NOMO-1 treated with DMSO at 0.1 percent for 48 hours (cell line): ENCODE measurements at regions not wholly inside any gene's neighbourhood (a gene's known extent, or its start where the extent isn't known, plus 50 kb on each side); places are given as distances from the start of the nearest gene placed in this dataset.

Experiments used
- DNase-seq: peaks from one replicate; lab custom pipeline; 2025; ENCODE audit not compliant: unreplicated experiment; lab: John Stamatoyannopoulos, UW

- no peak for DNase-seq
Measured at GRCh38 chr5:148012801-148013200, 51.0 kb upstream of the SPINK5 start.

- peak; percentile 73 for DNase-seq
Measured at GRCh38 chr5:148011398-148012137, 52.2 kb upstream of the SPINK5 start.

- DNase-seq = no peak
Measured at GRCh38 chr5:148005788-148006520, 57.8 kb upstream of the SPINK5 start.

DNA sequence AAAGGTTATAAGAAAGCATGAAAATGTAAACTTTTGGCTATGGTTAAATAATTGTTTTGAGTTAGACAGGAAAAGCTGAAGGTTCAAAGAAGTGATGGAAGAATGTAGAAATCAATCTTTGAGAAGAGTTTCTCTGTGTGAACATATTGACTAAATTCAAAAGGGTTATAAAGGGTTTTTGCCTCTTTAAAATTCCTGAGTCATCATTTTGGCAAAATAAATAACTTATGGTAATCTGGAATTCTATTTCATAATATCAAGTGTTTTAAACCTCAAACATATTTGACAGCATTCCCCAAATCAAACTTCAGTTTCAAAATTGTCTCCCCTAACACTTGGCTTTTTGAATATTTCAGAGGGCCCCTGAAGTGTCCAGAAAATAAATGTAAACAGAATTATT, 60.6 kb upstream of the SPINK5 start:
- DNase-seq = no peak

DNA sequence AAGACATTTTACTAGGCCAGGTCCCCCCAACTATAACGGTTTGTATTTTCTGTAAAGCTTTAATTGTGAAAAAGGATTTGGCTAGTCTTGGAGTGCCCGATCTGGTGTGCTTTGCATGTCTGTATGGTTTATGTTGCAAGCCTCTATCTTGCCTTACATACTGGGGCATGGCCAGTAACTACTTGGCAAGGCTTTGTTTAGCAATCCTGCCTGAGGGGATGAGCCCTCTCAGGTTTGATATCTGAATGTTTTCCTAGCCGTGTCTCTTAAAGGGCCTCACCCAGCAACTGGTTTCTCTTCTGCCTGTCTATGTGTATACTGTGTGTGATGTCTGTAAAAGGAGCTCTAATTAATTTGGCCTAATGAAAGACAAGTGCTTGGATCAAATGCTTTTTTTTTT, 61.3 kb upstream of the SPINK5 start:
- no peak for DNase-seq

DNA sequence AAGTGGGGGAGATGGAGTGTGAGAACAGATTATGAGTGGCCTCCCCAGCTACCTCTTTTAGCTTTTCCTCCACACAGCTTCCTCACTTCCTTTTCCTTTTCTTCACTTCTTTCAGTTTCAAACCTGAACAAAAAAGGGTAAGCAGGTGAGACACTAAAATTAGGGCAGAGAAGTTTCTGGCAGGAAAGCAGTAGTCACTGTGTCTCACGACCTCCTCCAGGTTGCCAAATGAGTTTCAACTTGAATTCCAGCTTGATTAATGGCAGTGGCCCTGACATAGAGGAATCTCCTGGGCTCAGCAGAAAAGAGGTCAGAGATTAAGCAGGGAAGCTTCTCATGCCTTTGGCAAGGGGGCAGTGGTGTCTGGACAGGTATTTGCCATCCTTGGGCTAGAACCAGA, 63.7 kb upstream of the SPINK5 start:
- no peak for DNase-seq

DNA sequence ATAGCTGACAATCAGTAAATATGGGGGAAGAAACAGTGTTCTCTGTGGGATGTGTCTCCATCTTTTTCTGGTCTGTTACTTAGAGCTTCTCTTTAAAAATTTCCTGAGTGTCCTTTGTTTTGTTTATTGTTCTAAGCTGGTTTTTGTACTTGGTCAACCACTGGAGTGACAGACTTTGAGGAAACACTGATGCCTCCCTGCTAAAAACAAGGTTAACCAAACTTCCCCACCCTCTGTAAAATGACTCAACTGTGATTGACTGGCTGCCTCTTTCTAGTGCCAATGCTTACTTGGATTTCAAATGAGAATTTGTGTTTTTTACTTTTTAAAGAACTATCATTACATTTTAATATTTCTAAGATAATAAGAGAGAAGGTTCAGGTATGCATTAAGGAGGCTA, 65.1 kb upstream of the SPINK5 start:
- no peak for DNase-seq

DNA sequence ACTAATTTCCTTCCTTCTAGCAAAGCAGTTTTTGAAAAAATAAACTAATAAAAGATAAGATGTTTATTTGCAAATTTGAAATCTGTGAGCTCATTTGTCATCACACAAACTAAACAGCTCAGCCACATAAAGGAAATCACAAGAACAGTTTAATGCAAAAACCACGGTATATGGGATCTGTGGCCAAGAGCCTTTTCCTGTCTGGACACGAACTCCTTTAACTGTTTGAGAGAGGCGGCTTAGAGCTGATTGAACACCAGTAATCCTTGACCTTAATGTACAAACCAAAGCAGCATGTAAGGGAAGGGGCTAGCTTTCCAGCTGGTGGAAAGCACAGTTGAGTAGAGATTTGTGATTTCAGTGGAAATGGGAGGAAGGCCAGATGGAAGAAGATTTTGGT, 66.3 kb upstream of the SPINK5 start:
- DNase-seq = no peak

GRCh38 chr5:147996379-147996778, 67.4 kb upstream of the SPINK5 start:
- DNase-seq = no peak

GRCh38 chr5:147995846-147996245, 67.9 kb upstream of the SPINK5 start:
- DNase-seq = no peak

DNA sequence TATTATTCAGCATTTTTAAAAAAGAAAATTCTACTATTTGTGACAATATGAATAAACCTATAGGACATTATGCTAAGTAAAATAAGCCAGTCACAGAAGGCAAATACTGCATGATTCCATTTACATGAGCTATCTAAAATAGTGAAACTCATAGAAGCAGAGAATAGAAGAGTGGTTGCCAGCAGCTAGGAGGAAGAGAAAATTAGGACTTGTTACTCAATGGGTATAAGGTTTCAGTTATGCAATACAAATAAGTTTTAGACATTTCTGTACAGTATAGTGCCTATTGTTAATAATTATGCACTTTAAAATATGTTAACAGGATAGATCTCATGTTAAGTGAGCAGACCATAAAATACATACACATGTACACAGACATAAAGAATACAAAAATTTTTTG, 73.8 kb upstream of the SPINK5 start:
- DNase-seq = no peak

DNA sequence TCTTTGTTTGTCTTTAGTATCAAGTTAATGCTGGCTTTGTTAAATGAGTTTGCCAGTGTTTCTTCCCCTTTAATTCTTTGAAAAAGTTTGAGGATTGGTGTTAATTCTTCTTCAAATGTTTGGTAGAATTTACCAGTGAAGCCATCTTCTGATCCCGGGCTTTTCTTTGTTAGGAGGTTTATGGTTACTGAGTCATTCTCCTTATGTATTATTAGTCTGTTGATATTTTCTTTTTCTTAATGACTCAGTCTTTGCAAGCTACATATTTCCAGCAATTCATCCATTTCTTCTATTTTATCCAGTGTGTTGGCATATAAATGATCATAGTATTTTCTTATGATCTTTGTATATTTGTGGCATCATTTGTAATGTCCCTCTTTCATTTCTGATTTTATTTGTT, 74.5 kb upstream of the SPINK5 start:
- no peak for DNase-seq

- no peak for DNase-seq
Measured at GRCh38 chr5:147986134-147986757, 77.5 kb upstream of the SPINK5 start.

- no peak for DNase-seq
Measured at GRCh38 chr5:147985608-147986007, 78.2 kb upstream of the SPINK5 start.

- no peak for DNase-seq
Measured at GRCh38 chr5:147983742-147984141, 77.4 kb upstream of the C5orf46 start.

- DNase-seq = no peak
Measured at GRCh38 chr5:147981074-147981473, 74.7 kb upstream of the C5orf46 start.

DNA sequence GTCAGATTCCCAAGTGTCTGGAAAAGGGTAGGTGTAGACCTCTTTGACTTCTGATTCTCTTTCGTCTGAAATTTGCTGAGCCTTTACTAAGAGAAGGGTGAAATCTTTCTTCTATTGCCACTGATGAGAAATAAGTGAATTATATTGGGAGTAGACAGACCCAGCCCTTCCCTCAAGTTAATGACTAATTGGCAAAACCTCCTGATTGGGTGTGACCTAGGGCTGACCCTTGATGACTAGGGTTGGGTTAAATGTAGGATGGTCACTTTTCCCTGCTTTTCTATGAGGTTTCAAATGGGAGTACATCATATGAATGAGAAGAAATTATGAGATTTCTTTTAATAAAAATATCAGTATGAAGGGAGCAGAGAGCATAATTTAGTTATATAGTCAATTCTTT, 73.4 kb upstream of the C5orf46 start:
- no peak for DNase-seq

DNA sequence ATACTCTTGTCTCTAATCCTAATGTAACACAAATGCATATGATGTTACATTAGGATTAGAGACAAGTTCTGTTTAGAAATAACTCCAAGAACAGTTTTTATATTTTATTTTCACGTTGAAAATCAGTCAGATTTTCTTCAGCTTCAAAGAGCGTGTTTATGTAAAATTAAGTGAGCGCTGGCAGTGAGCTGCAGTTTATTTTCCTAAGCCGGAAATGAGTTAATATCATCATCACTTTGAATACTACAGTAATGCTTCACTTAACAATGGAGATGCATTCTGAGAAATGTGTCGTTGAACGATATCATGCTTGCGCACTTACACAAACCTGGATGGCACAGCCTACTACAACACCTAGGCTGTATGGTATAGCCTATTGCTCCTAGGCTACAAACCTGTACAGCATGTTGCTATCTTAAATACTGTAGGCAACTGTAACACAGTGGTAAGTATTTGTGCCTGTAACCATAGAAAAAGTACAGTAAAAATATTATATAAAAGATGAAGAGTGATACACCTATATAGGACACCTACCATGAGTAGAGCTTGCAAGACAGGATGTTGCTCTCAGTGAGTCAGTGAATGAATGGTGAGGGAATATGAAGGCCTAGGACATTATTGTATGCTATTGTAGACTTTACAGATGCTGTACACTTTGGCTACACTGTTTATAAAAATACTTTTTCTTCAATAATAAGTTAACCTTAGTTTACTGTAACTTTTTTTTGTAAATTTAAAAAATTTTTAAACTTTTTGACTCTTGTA, 65.9 kb upstream of the C5orf46 start:
- no peak for DNase-seq

DNA sequence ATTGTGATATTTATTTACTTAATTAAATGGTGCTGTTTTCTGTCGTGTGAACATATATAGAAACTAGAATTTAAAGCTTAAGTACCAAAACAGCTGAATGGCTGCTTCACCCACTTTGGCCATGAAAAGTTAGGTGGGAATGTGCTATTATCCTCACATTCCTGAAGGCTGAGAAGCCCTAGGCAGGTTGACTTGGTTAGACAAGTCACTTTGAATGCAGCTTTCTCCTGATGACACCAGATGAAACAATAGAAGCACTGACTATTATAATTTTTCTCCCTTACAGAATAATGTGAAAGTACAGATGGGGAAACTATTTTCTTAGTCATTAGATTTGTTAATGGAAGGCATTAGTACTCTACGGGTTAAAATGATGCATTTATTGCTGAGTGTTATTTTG, 65.1 kb upstream of the C5orf46 start:
- no peak for DNase-seq

- DNase-seq = no peak
Measured at GRCh38 chr5:147968855-147969254, 62.5 kb upstream of the C5orf46 start.

DNA sequence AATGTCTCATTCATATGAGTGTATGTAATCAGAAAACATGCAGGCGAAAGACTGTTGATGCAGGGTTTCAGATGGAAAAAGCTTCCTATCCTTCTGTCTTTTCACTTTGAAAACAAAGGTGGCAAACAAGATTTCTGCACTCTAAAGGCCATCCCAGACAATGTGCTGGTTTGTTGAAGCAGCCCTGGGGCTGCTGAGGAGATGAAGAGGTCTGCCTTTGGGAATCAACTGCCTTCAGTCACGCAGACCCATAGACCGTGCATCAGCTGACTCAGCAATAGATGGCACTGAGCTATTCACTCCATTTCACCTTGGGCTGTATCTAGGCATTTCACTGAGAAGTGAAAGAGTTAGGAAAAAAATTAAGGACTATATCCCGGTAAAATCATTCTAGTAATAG, 60.5 kb upstream of the C5orf46 start:
- no peak for DNase-seq

GRCh38 chr5:147966326-147966725, 60.0 kb upstream of the C5orf46 start:
- no peak for DNase-seq
